ENCODE measurements at regions not wholly inside any gene's neighbourhood (a gene's known extent, or its start where the extent isn't known, plus 50 kb on each side); places are given as distances from the start of the nearest gene placed in this dataset.

GRCh38 chr11:110986016-110986415, 259.5 kb upstream of the POU2AF2 start:
- DNase-seq (ENCODE audit: low spot score), result no peak
- no peak overlapping the region for H3K4me3 Mint-ChIP-seq
- H3K27ac Mint-ChIP-seq, result no peak overlapping the region
- no peaks in the 10 kb centered on the region for H3K4me1 Mint-ChIP-seq (ENCODE audit: low read depth)
- no peaks in the 10 kb centered on the region for H3K36me3 Mint-ChIP-seq (ENCODE audit: low read depth)
- H3K27me3 Mint-ChIP-seq (ENCODE audit: low read depth), result no peaks in the 10 kb centered on the region
- no peaks in the 10 kb centered on the region for H3K9me3 Mint-ChIP-seq

GRCh38 chr11:110985547-110985946, 260.0 kb upstream of the POU2AF2 start:
- no peaks in the 10 kb centered on the region for H3K36me3 Mint-ChIP-seq (ENCODE audit: low read depth)
- no peaks in the 10 kb centered on the region for H3K9me3 Mint-ChIP-seq
- DNase-seq (ENCODE audit: low spot score), result no peak

GRCh38 chr11:110984693-110985092, 260.8 kb upstream of the POU2AF2 start:
- no peak for DNase-seq (ENCODE audit: low spot score)
- H3K9me3 Mint-ChIP-seq, result no peaks in the 10 kb centered on the region
- no peaks in the 10 kb centered on the region for H3K4me1 Mint-ChIP-seq (ENCODE audit: low read depth)
- no peak overlapping the region for H3K4me3 Mint-ChIP-seq
- H3K27ac Mint-ChIP-seq, result no peak overlapping the region
- H3K27me3 Mint-ChIP-seq (ENCODE audit: low read depth), result no peaks in the 10 kb centered on the region
- no peaks in the 10 kb centered on the region for H3K36me3 Mint-ChIP-seq (ENCODE audit: low read depth)

More at GRCh38 chr11:110985547-110985946, 260.0 kb upstream of the POU2AF2 start:
- no peak overlapping the region for H3K27ac Mint-ChIP-seq
- no peaks in the 10 kb centered on the region for H3K27me3 Mint-ChIP-seq (ENCODE audit: low read depth)
- H3K4me3 Mint-ChIP-seq, result no peak overlapping the region
- H3K4me1 Mint-ChIP-seq (ENCODE audit: low read depth), result no peaks in the 10 kb centered on the region

- Mint-ChIP-seq H3K9me3 (no peaks in the 10 kb centered on the region), H3K4me1 (ENCODE audit: low read depth) (no peaks in the 10 kb centered on the region)
- no peak for DNase-seq (ENCODE audit: low spot score)
Measured at GRCh38 chr11:110984147-110984546, 261.4 kb upstream of the POU2AF2 start.

GRCh38 chr11:110982214-110982613, 263.3 kb upstream of the POU2AF2 start:
- Mint-ChIP-seq H3K4me3 (no peak overlapping the region), H3K27ac (no peak overlapping the region), H3K9me3 (no peaks in the 10 kb centered on the region), H3K36me3 (ENCODE audit: low read depth) (no peaks in the 10 kb centered on the region), H3K27me3 (ENCODE audit: low read depth) (no peaks in the 10 kb centered on the region), H3K4me1 (ENCODE audit: low read depth) (no peaks in the 10 kb centered on the region)
- DNase-seq (ENCODE audit: low spot score), result no peak

More at GRCh38 chr11:110984147-110984546, 261.4 kb upstream of the POU2AF2 start:
- Mint-ChIP-seq H3K4me3 (no peak overlapping the region), H3K27me3 (ENCODE audit: low read depth) (no peaks in the 10 kb centered on the region), H3K27ac (no peak overlapping the region), H3K36me3 (ENCODE audit: low read depth) (no peaks in the 10 kb centered on the region)

GRCh38 chr11:110979696-110980095, 265.8 kb upstream of the POU2AF2 start:
- no peaks in the 10 kb centered on the region for H3K4me1 Mint-ChIP-seq (ENCODE audit: low read depth)
- no peaks in the 10 kb centered on the region for H3K9me3 Mint-ChIP-seq
- H3K36me3 Mint-ChIP-seq (ENCODE audit: low read depth), result no peaks in the 10 kb centered on the region
- H3K4me3 Mint-ChIP-seq, result no peak overlapping the region
- no peak for DNase-seq (ENCODE audit: low spot score)
- H3K27ac Mint-ChIP-seq, result no peak overlapping the region
- no peaks in the 10 kb centered on the region for H3K27me3 Mint-ChIP-seq (ENCODE audit: low read depth)

- Mint-ChIP-seq H3K4me3 (no peak overlapping the region), H3K36me3 (ENCODE audit: low read depth) (no peaks in the 10 kb centered on the region), H3K27me3 (ENCODE audit: low read depth) (no peaks in the 10 kb centered on the region), H3K4me1 (ENCODE audit: low read depth) (no peaks in the 10 kb centered on the region), H3K27ac (no peak overlapping the region), H3K9me3 (no peaks in the 10 kb centered on the region)
- DNase-seq (ENCODE audit: low spot score), result no peak
Measured at GRCh38 chr11:110977661-110978060, 265.4 kb upstream of the ARHGAP20 start.

- Mint-ChIP-seq H3K4me3 (no peak overlapping the region), H3K36me3 (ENCODE audit: low read depth) (no peaks in the 10 kb centered on the region), H3K27ac (no peak overlapping the region), H3K9me3 (no peaks in the 10 kb centered on the region), H3K4me1 (ENCODE audit: low read depth) (no peaks in the 10 kb centered on the region), H3K27me3 (ENCODE audit: low read depth) (no peaks in the 10 kb centered on the region)
- DNase-seq (ENCODE audit: low spot score), result no peak
Measured at GRCh38 chr11:110974731-110975130, 262.5 kb upstream of the ARHGAP20 start.

- no peaks in the 10 kb centered on the region for H3K27me3 Mint-ChIP-seq (ENCODE audit: low read depth)
- no peak overlapping the region for H3K4me3 Mint-ChIP-seq
- H3K36me3 Mint-ChIP-seq (ENCODE audit: low read depth), result no peaks in the 10 kb centered on the region
- H3K4me1 Mint-ChIP-seq (ENCODE audit: low read depth), result no peaks in the 10 kb centered on the region
- H3K9me3 Mint-ChIP-seq, result no peaks in the 10 kb centered on the region
- DNase-seq (ENCODE audit: low spot score), result no peak
- H3K27ac Mint-ChIP-seq, result no peak overlapping the region
Measured at GRCh38 chr11:110973401-110973980, 261.3 kb upstream of the ARHGAP20 start.

GRCh38 chr11:110972640-110973039, 260.4 kb upstream of the ARHGAP20 start:
- H3K4me1 Mint-ChIP-seq (ENCODE audit: low read depth), result no peaks in the 10 kb centered on the region
- no peak for DNase-seq (ENCODE audit: low spot score)
- H3K36me3 Mint-ChIP-seq (ENCODE audit: low read depth), result no peaks in the 10 kb centered on the region
- H3K27me3 Mint-ChIP-seq (ENCODE audit: low read depth), result no peaks in the 10 kb centered on the region
- no peak overlapping the region for H3K27ac Mint-ChIP-seq
- no peaks in the 10 kb centered on the region for H3K9me3 Mint-ChIP-seq
- H3K4me3 Mint-ChIP-seq, result no peak overlapping the region

- no peak overlapping the region for H3K4me3 Mint-ChIP-seq
- H3K27me3 Mint-ChIP-seq (ENCODE audit: low read depth), result no peaks in the 10 kb centered on the region
- no peaks in the 10 kb centered on the region for H3K9me3 Mint-ChIP-seq
- no peak for DNase-seq (ENCODE audit: low spot score)
- no peaks in the 10 kb centered on the region for H3K36me3 Mint-ChIP-seq (ENCODE audit: low read depth)
- H3K4me1 Mint-ChIP-seq (ENCODE audit: low read depth), result no peaks in the 10 kb centered on the region
- no peak overlapping the region for H3K27ac Mint-ChIP-seq
Measured at GRCh38 chr11:110972106-110972505, 259.9 kb upstream of the ARHGAP20 start.

GRCh38 chr11:110971140-110971539, 258.9 kb upstream of the ARHGAP20 start:
- H3K4me3 Mint-ChIP-seq, result no peak overlapping the region
- no peaks in the 10 kb centered on the region for H3K27me3 Mint-ChIP-seq (ENCODE audit: low read depth)

GRCh38 chr11:110968348-110969062, 256.3 kb upstream of the ARHGAP20 start:
- H3K27me3 Mint-ChIP-seq (ENCODE audit: low read depth), result no peaks in the 10 kb centered on the region
- no peak overlapping the region for H3K4me3 Mint-ChIP-seq
- no peak for DNase-seq (ENCODE audit: low spot score)
- H3K9me3 Mint-ChIP-seq, result no peaks in the 10 kb centered on the region
- H3K27ac Mint-ChIP-seq, result no peak overlapping the region
- H3K36me3 Mint-ChIP-seq (ENCODE audit: low read depth), result no peaks in the 10 kb centered on the region
- H3K4me1 Mint-ChIP-seq (ENCODE audit: low read depth), result no peaks in the 10 kb centered on the region

More at GRCh38 chr11:110971140-110971539, 258.9 kb upstream of the ARHGAP20 start:
- no peaks in the 10 kb centered on the region for H3K9me3 Mint-ChIP-seq
- no peak overlapping the region for H3K27ac Mint-ChIP-seq
- H3K36me3 Mint-ChIP-seq (ENCODE audit: low read depth), result no peaks in the 10 kb centered on the region
- H3K4me1 Mint-ChIP-seq (ENCODE audit: low read depth), result no peaks in the 10 kb centered on the region
- DNase-seq (ENCODE audit: low spot score), result no peak

GRCh38 chr11:110966131-110966530, 253.9 kb upstream of the ARHGAP20 start:
- H3K27me3 Mint-ChIP-seq (ENCODE audit: low read depth), result no peaks in the 10 kb centered on the region
- H3K27ac Mint-ChIP-seq, result no peak overlapping the region
- no peaks in the 10 kb centered on the region for H3K36me3 Mint-ChIP-seq (ENCODE audit: low read depth)
- no peak overlapping the region for H3K4me3 Mint-ChIP-seq
- no peaks in the 10 kb centered on the region for H3K4me1 Mint-ChIP-seq (ENCODE audit: low read depth)
- H3K9me3 Mint-ChIP-seq, result no peaks in the 10 kb centered on the region
- DNase-seq (ENCODE audit: low spot score), result no peak

GRCh38 chr11:110962921-110963320, 250.7 kb upstream of the ARHGAP20 start:
- H3K4me3 Mint-ChIP-seq, result no peak overlapping the region
- no peaks in the 10 kb centered on the region for H3K9me3 Mint-ChIP-seq
- no peak overlapping the region for H3K27ac Mint-ChIP-seq
- H3K27me3 Mint-ChIP-seq (ENCODE audit: low read depth), result no peaks in the 10 kb centered on the region
- no peak for DNase-seq (ENCODE audit: low spot score)
- no peaks in the 10 kb centered on the region for H3K36me3 Mint-ChIP-seq (ENCODE audit: low read depth)
- H3K4me1 Mint-ChIP-seq (ENCODE audit: low read depth), result no peaks in the 10 kb centered on the region

Data from T-helper 2 cell treated with Interferon-gamma antibody and Interleukin-4, amounts not matched to agents 5 μg/mL and 100 μg/mL, for 36 hours (primary cell).